HG03432 (cell line): ENCODE measurements at regions not wholly inside any gene's neighbourhood (a gene's known extent, or its start where the extent isn't known, plus 50 kb on each side); places are given as distances from the start of the nearest gene placed in this dataset.

ENCODE experiments used
- ATAC-seq: cut with Tn5 transposase; IDR thresholded peaks from one replicate; pipeline ENCODE4 v1.9.1; 2021; ENCODE audit warnings: mild to moderate bottlenecking, moderate library complexity; ENCODE audit not compliant: unreplicated experiment

- no peak for ATAC-seq
Observed at GRCh38 chr12:76226397-76226796, 121.8 kb downstream of the BBS10 start.

GRCh38 chr12:76223869-76224268, 124.3 kb downstream of the BBS10 start:
- no peak for ATAC-seq

GRCh38 chr12:76220980-76221379, 127.2 kb downstream of the BBS10 start:
- no peak for ATAC-seq

- ATAC-seq, result no peak
Observed at GRCh38 chr12:76219806-76220205, 128.4 kb downstream of the BBS10 start.

- no peak for ATAC-seq
Observed at GRCh38 chr12:76216585-76217472, 131.4 kb downstream of the BBS10 start.

- no peak for ATAC-seq
Observed at GRCh38 chr12:76208129-76208528, 123.6 kb upstream of the NAP1L1 start.

- no peak for ATAC-seq
Observed at GRCh38 chr12:76206677-76207072, 122.2 kb upstream of the NAP1L1 start.

GRCh38 chr12:76206039-76206676, 121.7 kb upstream of the NAP1L1 start:
- ATAC-seq, result no peak

GRCh38 chr12:76202621-76203020, 118.1 kb upstream of the NAP1L1 start:
- ATAC-seq, result no peak

- ATAC-seq, result no peak
Observed at GRCh38 chr12:76201758-76202157, 117.3 kb upstream of the NAP1L1 start.

- ATAC-seq, result no peak
Observed at GRCh38 chr12:76201316-76201715, 116.8 kb upstream of the NAP1L1 start.

GRCh38 chr12:76199808-76200207, 115.3 kb upstream of the NAP1L1 start:
- no peak for ATAC-seq

- ATAC-seq, result no peak
Observed at GRCh38 chr12:76198839-76199238, 114.4 kb upstream of the NAP1L1 start.

- ATAC-seq, result no peak
Observed at GRCh38 chr12:76197283-76197682, 112.8 kb upstream of the NAP1L1 start.

GRCh38 chr12:76195920-76196319, 111.4 kb upstream of the NAP1L1 start:
- no peak for ATAC-seq

GRCh38 chr12:76194724-76195123, 110.2 kb upstream of the NAP1L1 start:
- no peak for ATAC-seq

GRCh38 chr12:76193961-76194360, 109.5 kb upstream of the NAP1L1 start:
- no peak for ATAC-seq

- no peak for ATAC-seq
Observed at GRCh38 chr12:76192416-76192815, 107.9 kb upstream of the NAP1L1 start.

GRCh38 chr12:76190299-76190698, 105.8 kb upstream of the NAP1L1 start:
- ATAC-seq, result no peak

- no peak for ATAC-seq
Observed at GRCh38 chr12:76189851-76190250, 105.4 kb upstream of the NAP1L1 start.

- ATAC-seq, result no peak
Observed at GRCh38 chr12:76187177-76187576, 102.7 kb upstream of the NAP1L1 start.

GRCh38 chr12:76186131-76186906, 101.8 kb upstream of the NAP1L1 start:
- no peak for ATAC-seq
